K562 (cell line): ENCODE measurements at regions not wholly inside any gene's neighbourhood (a gene's known extent, or its start where the extent isn't known, plus 50 kb on each side); places are given as distances from the start of the nearest gene placed in this dataset.

Experiments
- NR3C1 ChIP-seq: sonication (generic); formaldehyde crosslinking; IDR thresholded peaks from 2 replicates; pipeline ENCODE4 v1.8.1; 2022; ENCODE audit warnings: missing genetic modification reagents
- POLR2A ChIP-seq: fragments of 450-650 bp; conservative IDR thresholded peaks from 2 replicates; pipeline ENCODE4 v1.6.1; 2016
- PYGO2 ChIP-seq: fragments of 450-650 bp; IDR thresholded peaks from 2 replicates; pipeline ENCODE4 v1.6.1; 2016; ENCODE audit warnings: mild to moderate bottlenecking, missing genetic modification characterization, moderate library complexity, missing compliant biosample characterization
- SAFB2 ChIP-seq: fragments of 200-400 bp; formaldehyde crosslinking; IDR thresholded peaks from 2 replicates; pipeline ENCODE4 v1.6.1; 2018; ENCODE audit warnings: borderline replicate concordance, low read length, low read depth, moderate library complexity; ENCODE audit not compliant: severe bottlenecking
- SPI1 ChIP-seq: IDR thresholded peaks from 2 replicates; pipeline ENCODE4 v1.6.1; 2011; ENCODE audit warnings: low read depth, low read length, control low read depth, borderline replicate concordance
- STAG1 ChIP-seq: sonication (generic); formaldehyde crosslinking; IDR thresholded peaks from 2 replicates; pipeline ENCODE4 v1.5.0; 2020; ENCODE audit warnings: missing genetic modification reagents, borderline replicate concordance
- ZNF121 ChIP-seq: sonication (generic); formaldehyde crosslinking; conservative IDR thresholded peaks from 2 replicates; pipeline ENCODE4 v1.8.0; 2022; ENCODE audit warnings: missing genetic modification reagents
- TF ChIP-seq, protein P1 (sequence below): fragments of 250-450 bp; sonication (Bioruptor Pico); IDR thresholded peaks from 2 replicates; pipeline ENCODE4 v1.5.0; 2020; ENCODE audit warnings: mild to moderate bottlenecking
- TF ChIP-seq, protein P2 (sequence below), 3 experiments: IDR thresholded peaks in 2 of 3; conservative IDR thresholded peaks in 1 of 3; 2 replicates each; pipeline ENCODE4 v1.5.1; 2011 to 2012; ENCODE audit warnings: low read length in 3 of 3, mild to moderate bottlenecking in 3 of 3, control low read depth in 2 of 3, improper control_type of control experiment in 1 of 3, inconsistent platforms in 1 of 3, low read depth in 1 of 3, mixed read lengths in 1 of 3, moderate library complexity in 1 of 3; ENCODE audit not compliant: insufficient read depth in 2 of 3
- TF ChIP-seq, protein P3 (sequence below): fragments of 450-650 bp; IDR thresholded peaks from 2 replicates; pipeline ENCODE4 v1.6.1; 2014; ENCODE audit warnings: low read depth, mild to moderate bottlenecking, moderate library complexity, borderline replicate concordance
- TF ChIP-seq, protein P4 (sequence below): fragments of 450-650 bp; IDR thresholded peaks from 2 replicates; pipeline ENCODE4 v1.6.1; 2016; ENCODE audit warnings: antibody characterized with exemption
- TF ChIP-seq, protein P5 (sequence below): IDR thresholded peaks from 2 replicates; pipeline ENCODE4 v1.6.1; 2016; ENCODE audit warnings: missing genetic modification characterization, missing compliant biosample characterization
- TF ChIP-seq, protein P6 (sequence below), 2 experiments: fragments of 450-650 bp; formaldehyde crosslinking in 1 of 2; IDR thresholded peaks; 2 replicates each; pipeline versions ENCODE4 v1.4.0 to v1.6.1; 2014 to 2020; ENCODE audit warnings: mild to moderate bottlenecking in 2 of 2, borderline replicate concordance in 1 of 2, low read depth in 1 of 2

DNA sequence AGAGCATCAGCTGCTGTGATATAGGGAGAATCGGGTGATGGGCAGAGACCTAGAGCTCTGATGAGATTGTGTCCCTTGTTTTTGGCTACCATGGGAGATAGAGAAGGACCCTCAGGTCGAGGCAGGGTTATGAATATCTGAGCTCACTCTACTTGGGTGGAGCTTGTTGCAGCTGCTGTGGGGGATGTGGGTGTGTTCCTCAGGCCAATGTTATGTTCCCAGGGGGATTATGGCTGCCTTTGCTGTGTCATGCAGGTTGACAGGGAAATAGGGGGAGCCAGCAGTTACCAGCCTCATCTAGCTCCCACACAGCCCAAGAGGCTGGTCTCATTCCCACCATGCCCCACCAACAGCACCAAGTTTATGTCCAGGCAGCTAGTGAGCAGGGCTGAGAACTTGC lies 131.5 kb downstream of the TRIM42 start:
- TF ChIP-seq STAG1 (CRISPR knock-in tag) (no peak), POLR2A (no peak), SPI1 (no peak), SAFB2 (no peak), NR3C1 (CRISPR knock-in tag) (no peak), ZNF121 (CRISPR knock-in tag) (no peak), PYGO2 (tag) (no peak)
- TF ChIP-seq, protein P1, sequence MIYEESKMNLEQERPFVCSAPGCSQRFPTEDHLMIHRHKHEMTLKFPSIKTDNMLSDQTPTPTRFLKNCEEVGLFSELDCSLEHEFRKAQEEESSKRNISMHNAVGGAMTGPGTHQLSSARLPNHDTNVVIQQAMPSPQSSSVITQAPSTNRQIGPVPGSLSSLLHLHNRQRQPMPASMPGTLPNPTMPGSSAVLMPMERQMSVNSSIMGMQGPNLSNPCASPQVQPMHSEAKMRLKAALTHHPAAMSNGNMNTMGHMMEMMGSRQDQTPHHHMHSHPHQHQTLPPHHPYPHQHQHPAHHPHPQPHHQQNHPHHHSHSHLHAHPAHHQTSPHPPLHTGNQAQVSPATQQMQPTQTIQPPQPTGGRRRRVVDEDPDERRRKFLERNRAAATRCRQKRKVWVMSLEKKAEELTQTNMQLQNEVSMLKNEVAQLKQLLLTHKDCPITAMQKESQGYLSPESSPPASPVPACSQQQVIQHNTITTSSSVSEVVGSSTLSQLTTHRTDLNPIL (CRISPR knock-in tag) = no peak
- TF ChIP-seq, protein P2, sequence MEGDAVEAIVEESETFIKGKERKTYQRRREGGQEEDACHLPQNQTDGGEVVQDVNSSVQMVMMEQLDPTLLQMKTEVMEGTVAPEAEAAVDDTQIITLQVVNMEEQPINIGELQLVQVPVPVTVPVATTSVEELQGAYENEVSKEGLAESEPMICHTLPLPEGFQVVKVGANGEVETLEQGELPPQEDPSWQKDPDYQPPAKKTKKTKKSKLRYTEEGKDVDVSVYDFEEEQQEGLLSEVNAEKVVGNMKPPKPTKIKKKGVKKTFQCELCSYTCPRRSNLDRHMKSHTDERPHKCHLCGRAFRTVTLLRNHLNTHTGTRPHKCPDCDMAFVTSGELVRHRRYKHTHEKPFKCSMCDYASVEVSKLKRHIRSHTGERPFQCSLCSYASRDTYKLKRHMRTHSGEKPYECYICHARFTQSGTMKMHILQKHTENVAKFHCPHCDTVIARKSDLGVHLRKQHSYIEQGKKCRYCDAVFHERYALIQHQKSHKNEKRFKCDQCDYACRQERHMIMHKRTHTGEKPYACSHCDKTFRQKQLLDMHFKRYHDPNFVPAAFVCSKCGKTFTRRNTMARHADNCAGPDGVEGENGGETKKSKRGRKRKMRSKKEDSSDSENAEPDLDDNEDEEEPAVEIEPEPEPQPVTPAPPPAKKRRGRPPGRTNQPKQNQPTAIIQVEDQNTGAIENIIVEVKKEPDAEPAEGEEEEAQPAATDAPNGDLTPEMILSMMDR (IDR thresholded peaks at IDR 0.05 in 2 of 3, conservative IDR thresholded peaks at IDR 0.05 in 1 of 3; ENCODE audit: insufficient read depth in 2 of 3, low read depth in 1 of 3, low read length in 3 of 3) = no peak
- TF ChIP-seq, protein P3, sequence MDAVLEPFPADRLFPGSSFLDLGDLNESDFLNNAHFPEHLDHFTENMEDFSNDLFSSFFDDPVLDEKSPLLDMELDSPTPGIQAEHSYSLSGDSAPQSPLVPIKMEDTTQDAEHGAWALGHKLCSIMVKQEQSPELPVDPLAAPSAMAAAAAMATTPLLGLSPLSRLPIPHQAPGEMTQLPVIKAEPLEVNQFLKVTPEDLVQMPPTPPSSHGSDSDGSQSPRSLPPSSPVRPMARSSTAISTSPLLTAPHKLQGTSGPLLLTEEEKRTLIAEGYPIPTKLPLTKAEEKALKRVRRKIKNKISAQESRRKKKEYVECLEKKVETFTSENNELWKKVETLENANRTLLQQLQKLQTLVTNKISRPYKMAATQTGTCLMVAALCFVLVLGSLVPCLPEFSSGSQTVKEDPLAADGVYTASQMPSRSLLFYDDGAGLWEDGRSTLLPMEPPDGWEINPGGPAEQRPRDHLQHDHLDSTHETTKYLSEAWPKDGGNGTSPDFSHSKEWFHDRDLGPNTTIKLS = no peak
- TF ChIP-seq, protein P4, sequence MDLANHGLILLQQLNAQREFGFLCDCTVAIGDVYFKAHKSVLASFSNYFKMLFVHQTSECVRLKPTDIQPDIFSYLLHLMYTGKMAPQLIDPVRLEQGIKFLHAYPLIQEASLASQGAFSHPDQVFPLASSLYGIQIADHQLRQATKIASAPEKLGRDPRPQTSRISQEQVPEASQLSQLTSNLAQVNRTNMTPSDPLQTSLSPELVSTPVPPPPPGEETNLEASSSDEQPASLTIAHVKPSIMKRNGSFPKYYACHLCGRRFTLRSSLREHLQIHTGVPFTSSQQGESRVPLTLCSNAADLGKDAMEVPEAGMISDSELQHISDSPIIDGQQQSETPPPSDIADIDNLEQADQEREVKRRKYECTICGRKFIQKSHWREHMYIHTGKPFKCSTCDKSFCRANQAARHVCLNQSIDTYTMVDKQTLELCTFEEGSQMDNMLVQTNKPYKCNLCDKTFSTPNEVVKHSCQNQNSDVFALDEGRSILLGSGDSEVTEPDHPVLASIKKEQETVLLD = no peak
- TF ChIP-seq, protein P5, sequence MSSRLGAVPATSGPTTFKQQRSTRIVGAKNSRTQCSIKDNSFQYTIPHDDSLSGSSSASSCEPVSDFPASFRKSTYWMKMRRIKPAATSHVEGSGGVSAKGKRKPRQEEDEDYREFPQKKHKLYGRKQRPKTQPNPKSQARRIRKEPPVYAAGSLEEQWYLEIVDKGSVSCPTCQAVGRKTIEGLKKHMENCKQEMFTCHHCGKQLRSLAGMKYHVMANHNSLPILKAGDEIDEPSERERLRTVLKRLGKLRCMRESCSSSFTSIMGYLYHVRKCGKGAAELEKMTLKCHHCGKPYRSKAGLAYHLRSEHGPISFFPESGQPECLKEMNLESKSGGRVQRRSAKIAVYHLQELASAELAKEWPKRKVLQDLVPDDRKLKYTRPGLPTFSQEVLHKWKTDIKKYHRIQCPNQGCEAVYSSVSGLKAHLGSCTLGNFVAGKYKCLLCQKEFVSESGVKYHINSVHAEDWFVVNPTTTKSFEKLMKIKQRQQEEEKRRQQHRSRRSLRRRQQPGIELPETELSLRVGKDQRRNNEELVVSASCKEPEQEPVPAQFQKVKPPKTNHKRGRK = no peak
- TF ChIP-seq, protein P6, sequence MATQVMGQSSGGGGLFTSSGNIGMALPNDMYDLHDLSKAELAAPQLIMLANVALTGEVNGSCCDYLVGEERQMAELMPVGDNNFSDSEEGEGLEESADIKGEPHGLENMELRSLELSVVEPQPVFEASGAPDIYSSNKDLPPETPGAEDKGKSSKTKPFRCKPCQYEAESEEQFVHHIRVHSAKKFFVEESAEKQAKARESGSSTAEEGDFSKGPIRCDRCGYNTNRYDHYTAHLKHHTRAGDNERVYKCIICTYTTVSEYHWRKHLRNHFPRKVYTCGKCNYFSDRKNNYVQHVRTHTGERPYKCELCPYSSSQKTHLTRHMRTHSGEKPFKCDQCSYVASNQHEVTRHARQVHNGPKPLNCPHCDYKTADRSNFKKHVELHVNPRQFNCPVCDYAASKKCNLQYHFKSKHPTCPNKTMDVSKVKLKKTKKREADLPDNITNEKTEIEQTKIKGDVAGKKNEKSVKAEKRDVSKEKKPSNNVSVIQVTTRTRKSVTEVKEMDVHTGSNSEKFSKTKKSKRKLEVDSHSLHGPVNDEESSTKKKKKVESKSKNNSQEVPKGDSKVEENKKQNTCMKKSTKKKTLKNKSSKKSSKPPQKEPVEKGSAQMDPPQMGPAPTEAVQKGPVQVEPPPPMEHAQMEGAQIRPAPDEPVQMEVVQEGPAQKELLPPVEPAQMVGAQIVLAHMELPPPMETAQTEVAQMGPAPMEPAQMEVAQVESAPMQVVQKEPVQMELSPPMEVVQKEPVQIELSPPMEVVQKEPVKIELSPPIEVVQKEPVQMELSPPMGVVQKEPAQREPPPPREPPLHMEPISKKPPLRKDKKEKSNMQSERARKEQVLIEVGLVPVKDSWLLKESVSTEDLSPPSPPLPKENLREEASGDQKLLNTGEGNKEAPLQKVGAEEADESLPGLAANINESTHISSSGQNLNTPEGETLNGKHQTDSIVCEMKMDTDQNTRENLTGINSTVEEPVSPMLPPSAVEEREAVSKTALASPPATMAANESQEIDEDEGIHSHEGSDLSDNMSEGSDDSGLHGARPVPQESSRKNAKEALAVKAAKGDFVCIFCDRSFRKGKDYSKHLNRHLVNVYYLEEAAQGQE (IDR thresholded peaks at IDR 0.05; ENCODE audit: borderline replicate concordance) = no peak
- TF ChIP-seq, protein P6 (CRISPR knock-in tag; IDR thresholded peaks at IDR 0.05; ENCODE audit: low read depth) = no peak
